T-helper 2 cell treated with Interferon-gamma antibody and Interleukin-4, amounts not matched to agents 5 μg/mL and 100 μg/mL, for 36 hours (primary cell): ENCODE measurements at regions not wholly inside any gene's neighbourhood (a gene's known extent, or its start where the extent isn't known, plus 50 kb on each side); places are given as distances from the start of the nearest gene placed in this dataset.

Experiments used
- DNase-seq: peaks from one replicate; pipeline ENCODE4 v3.0.0; 2021; ENCODE audit warnings: low spot score
- H3K27ac Mint-ChIP-seq: one replicate; pipeline ENCODE4 v1.8.0; 2021; ENCODE audit warnings: mild to moderate bottlenecking, mixed read lengths
- H3K27me3 Mint-ChIP-seq: one replicate; pipeline ENCODE4 v1.8.0; 2021; ENCODE audit warnings: low read depth, mixed read lengths
- H3K36me3 Mint-ChIP-seq: one replicate; pipeline ENCODE4 v1.8.0; 2021; ENCODE audit warnings: low read depth, mixed read lengths
- H3K4me1 Mint-ChIP-seq: one replicate; pipeline ENCODE4 v1.8.0; 2021; ENCODE audit warnings: low read depth, mixed read lengths
- H3K4me3 Mint-ChIP-seq: one replicate; pipeline ENCODE4 v1.8.0; 2022; ENCODE audit warnings: mild to moderate bottlenecking, moderate library complexity, mixed read lengths
- H3K9me3 Mint-ChIP-seq: one replicate; pipeline ENCODE4 v1.8.0; 2021; ENCODE audit warnings: mixed read lengths

GRCh38 chr22:49233507-49234100 is 594.1 kb downstream of the BRD1 start:
- no peaks in the 10 kb centered on the region for H3K36me3 Mint-ChIP-seq
- no peaks in the 10 kb centered on the region for H3K27me3 Mint-ChIP-seq
- H3K27ac Mint-ChIP-seq: no peak overlapping the region
- no peak overlapping the region for H3K4me3 Mint-ChIP-seq
- DNase-seq: no peak
- no peaks in the 10 kb centered on the region for H3K9me3 Mint-ChIP-seq
- no peaks in the 10 kb centered on the region for H3K4me1 Mint-ChIP-seq

DNA sequence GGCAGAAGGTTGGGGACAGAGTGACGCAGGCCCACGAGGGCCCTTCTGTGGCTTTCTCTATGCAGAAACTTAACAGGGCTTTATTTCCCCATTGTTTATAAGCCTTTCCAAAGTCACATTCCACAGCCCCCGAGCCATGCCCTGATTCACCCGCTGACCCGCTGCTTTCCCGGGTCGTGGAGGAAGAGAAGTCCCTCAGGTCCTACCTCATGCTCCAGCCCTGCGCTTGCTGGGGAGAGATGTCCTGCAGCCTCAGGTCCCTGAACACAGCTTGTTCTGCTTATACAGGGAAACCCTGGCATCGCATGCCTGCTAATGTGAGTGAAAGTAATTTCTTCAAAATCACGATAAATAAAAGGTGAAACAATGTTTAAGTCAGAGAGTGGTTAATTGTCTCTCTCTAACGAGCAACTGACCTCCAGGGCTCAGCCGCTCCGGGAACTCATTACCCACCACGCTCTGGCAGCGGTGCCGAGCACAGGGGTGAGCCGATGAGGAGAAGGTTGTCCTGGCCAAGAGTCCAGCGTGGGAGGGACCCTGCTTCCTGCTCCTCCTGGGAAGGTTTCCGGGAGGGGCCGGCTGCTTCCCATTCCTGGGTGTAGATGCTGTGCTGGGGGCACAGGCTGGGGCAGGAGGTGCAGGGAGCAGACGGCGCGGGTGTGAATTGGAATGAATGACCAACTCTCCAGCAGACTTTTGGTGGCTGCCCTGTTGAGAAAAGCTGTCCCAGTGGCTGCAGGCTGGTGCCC is 595.2 kb downstream of the BRD1 start:
- no peak for DNase-seq
- no peaks in the 10 kb centered on the region for H3K9me3 Mint-ChIP-seq
- no peak overlapping the region for H3K4me3 Mint-ChIP-seq
- H3K4me1 Mint-ChIP-seq: no peaks in the 10 kb centered on the region
- no peak overlapping the region for H3K27ac Mint-ChIP-seq
- H3K27me3 Mint-ChIP-seq: no peaks in the 10 kb centered on the region
- H3K36me3 Mint-ChIP-seq: no peaks in the 10 kb centered on the region

DNA sequence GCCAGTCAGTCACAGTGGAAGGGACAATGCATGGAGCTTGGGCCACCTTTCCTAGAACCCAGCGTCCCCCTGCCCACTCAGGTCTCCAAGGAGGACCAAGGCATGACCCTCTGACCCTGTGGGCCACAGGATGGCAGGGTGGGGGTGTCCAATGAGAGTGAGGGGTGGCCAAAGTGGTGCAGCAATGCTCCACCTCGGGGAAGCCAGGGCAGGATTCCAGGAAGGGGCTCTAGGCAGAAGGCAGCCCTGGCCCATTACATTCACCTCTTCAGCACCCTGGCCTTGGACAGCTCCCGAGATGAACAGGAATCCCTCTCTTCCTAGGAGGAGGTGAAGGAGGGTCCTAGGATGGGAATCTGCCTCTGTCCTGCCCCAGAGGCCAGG is 597.5 kb downstream of the BRD1 start:
- Mint-ChIP-seq H3K36me3 (no peaks in the 10 kb centered on the region), H3K4me1 (no peaks in the 10 kb centered on the region), H3K4me3 (no peak overlapping the region), H3K9me3 (no peaks in the 10 kb centered on the region), H3K27me3 (no peaks in the 10 kb centered on the region), H3K27ac (no peak overlapping the region)
- no peak for DNase-seq

GRCh38 chr22:49229483-49230193 is 598.0 kb downstream of the BRD1 start:
- no peak for DNase-seq
- no peaks in the 10 kb centered on the region for H3K4me1 Mint-ChIP-seq
- no peaks in the 10 kb centered on the region for H3K27me3 Mint-ChIP-seq
- no peak overlapping the region for H3K4me3 Mint-ChIP-seq
- no peaks in the 10 kb centered on the region for H3K9me3 Mint-ChIP-seq
- H3K36me3 Mint-ChIP-seq: no peaks in the 10 kb centered on the region
- no peak overlapping the region for H3K27ac Mint-ChIP-seq

DNA sequence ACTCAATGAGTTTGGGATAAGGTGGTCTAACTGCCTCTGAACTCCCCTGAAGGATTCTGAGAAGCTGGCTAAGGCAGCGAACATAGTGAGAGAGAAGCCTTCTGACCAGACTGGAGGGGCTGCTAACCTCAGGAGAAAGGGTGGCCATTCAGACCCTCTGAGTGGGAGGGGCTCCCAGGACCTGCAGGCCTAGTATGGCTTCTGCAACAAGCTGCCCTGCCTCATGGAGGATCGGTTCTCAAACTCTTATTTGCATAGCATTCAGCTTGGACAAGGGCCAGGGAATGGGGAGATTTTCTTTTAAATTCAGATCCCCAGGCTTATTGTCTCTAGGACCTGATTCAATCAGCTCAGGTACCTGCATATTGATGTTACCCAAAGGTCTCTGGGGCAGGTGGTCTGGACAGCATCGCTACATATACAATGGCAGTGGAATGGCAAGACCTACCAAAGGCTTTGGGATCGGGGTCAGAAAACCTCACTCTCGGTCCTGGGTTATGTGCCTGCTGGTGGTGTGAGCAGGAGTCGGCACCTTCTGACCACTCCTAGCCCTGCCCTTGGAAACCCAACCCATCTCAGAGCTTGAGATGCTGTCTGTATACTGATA is 599.1 kb downstream of the BRD1 start:
- DNase-seq: no peak
- no peaks in the 10 kb centered on the region for H3K4me1 Mint-ChIP-seq
- no peaks in the 10 kb centered on the region for H3K27me3 Mint-ChIP-seq
- H3K9me3 Mint-ChIP-seq: no peaks in the 10 kb centered on the region
- no peak overlapping the region for H3K4me3 Mint-ChIP-seq
- no peak overlapping the region for H3K27ac Mint-ChIP-seq
- H3K36me3 Mint-ChIP-seq: no peaks in the 10 kb centered on the region

- no peak for DNase-seq
- Mint-ChIP-seq H3K27ac (no peak overlapping the region), H3K4me3 (no peak overlapping the region), H3K4me1 (no peaks in the 10 kb centered on the region), H3K27me3 (no peaks in the 10 kb centered on the region), H3K9me3 (no peaks in the 10 kb centered on the region), H3K36me3 (no peaks in the 10 kb centered on the region)
Observed at GRCh38 chr22:49227670-49228069, 600.0 kb downstream of the BRD1 start.

DNA sequence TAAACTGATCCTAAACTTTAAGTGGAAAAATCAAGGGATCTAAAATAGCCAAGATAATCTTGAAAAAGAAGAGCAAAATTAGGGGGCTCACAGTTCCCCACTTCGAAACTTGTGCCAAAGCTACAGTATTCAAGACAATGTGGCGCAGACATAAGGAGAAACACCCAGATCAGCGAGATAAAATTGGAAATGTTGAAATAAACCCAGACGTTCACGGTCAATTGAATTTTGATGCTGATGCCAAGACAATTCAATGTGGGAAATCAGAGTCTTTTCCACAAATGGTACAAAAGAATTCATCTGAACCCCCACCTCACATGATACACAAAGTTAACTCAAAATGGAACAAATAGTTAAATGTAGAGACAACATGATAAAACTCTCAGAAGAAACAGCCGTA is 601.6 kb downstream of the BRD1 start:
- H3K4me1 Mint-ChIP-seq: no peaks in the 10 kb centered on the region
- no peak overlapping the region for H3K27ac Mint-ChIP-seq
- no peaks in the 10 kb centered on the region for H3K36me3 Mint-ChIP-seq
- no peaks in the 10 kb centered on the region for H3K27me3 Mint-ChIP-seq
- H3K9me3 Mint-ChIP-seq: no peaks in the 10 kb centered on the region
- no peak overlapping the region for H3K4me3 Mint-ChIP-seq
- no peak for DNase-seq

GRCh38 chr22:49224243-49224642 is 603.4 kb downstream of the BRD1 start:
- Mint-ChIP-seq H3K4me1 (no peaks in the 10 kb centered on the region), H3K4me3 (no peak overlapping the region), H3K27me3 (no peaks in the 10 kb centered on the region), H3K27ac (no peak overlapping the region), H3K9me3 (no peaks in the 10 kb centered on the region), H3K36me3 (no peaks in the 10 kb centered on the region)
- DNase-seq: no peak

GRCh38 chr22:49218142-49218541 is 609.5 kb downstream of the BRD1 start:
- H3K27ac Mint-ChIP-seq: no peak overlapping the region
- no peak overlapping the region for H3K4me3 Mint-ChIP-seq
- H3K4me1 Mint-ChIP-seq: no peaks in the 10 kb centered on the region
- H3K9me3 Mint-ChIP-seq: peaks cover 4% of the 10 kb centered on the region
- H3K36me3 Mint-ChIP-seq: no peaks in the 10 kb centered on the region
- no peaks in the 10 kb centered on the region for H3K27me3 Mint-ChIP-seq
- no peak for DNase-seq

- no peak overlapping the region for H3K27ac Mint-ChIP-seq
- H3K4me1 Mint-ChIP-seq: no peaks in the 10 kb centered on the region
- peaks cover 4% of the 10 kb centered on the region for H3K9me3 Mint-ChIP-seq
- no peak overlapping the region for H3K4me3 Mint-ChIP-seq
- no peaks in the 10 kb centered on the region for H3K27me3 Mint-ChIP-seq
- H3K36me3 Mint-ChIP-seq: no peaks in the 10 kb centered on the region
- DNase-seq: no peak
Observed at GRCh38 chr22:49216579-49216978, 611.1 kb downstream of the BRD1 start.

GRCh38 chr22:49215840-49216239 is 611.8 kb downstream of the BRD1 start:
- no peaks in the 10 kb centered on the region for H3K27me3 Mint-ChIP-seq
- no peaks in the 10 kb centered on the region for H3K4me1 Mint-ChIP-seq
- DNase-seq: no peak
- H3K4me3 Mint-ChIP-seq: no peak overlapping the region
- no peaks in the 10 kb centered on the region for H3K36me3 Mint-ChIP-seq
- peaks cover 4% of the 10 kb centered on the region for H3K9me3 Mint-ChIP-seq
- no peak overlapping the region for H3K27ac Mint-ChIP-seq

DNA sequence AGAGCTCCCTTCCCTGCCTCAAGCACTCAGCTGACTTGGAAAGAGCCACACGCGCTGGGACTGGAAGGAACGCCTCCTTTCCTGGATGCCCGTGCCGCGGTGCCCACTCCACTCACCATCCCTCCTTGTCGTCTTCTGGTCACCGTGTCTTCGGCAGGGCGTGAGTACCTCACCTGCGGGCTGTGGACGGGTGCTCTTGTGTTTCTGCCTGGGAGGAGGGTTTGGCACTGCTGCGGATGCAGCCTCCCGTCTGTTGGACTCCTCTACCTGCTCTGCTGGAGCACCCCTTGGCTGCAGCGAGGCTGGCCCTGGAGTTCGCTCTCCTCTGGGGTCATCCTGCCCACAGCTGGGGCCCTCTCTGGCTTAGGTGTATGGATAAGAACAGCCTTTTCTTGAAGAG is 612.7 kb downstream of the BRD1 start:
- Mint-ChIP-seq H3K27ac (no peak overlapping the region), H3K4me1 (no peaks in the 10 kb centered on the region), H3K4me3 (no peak overlapping the region), H3K9me3 (peaks cover 4% of the 10 kb centered on the region), H3K27me3 (no peaks in the 10 kb centered on the region), H3K36me3 (no peaks in the 10 kb centered on the region)
- no peak for DNase-seq

DNA sequence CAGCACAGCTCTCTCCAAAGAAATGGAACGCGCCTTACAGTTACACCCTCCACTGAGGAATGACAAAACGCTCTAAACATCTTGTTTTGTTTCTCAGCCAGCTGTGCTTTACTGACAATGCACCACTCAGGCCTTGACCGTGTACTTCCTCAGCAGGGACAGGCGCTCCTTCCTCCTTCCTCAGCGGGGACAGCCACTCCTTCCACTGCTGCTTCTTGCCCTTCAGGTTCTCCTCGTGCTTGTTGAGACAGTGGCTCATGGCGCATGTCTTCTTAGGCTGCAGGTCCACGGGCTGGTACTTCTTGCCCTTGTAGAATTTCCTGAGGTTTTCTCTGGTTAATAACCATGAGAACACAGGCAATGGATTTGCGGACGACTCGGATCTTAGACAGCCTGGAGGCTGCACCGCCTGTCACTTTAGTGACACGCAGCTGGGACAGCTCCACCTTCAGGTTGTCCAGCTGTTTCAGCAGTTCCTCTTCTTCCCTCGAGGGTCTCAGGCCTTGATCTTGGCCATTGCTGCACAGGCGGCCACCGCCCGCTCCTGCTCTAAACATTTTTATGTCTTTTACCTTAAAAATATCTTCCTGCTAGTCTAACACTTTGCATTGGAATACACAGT is 613.8 kb downstream of the BRD1 start:
- H3K27ac Mint-ChIP-seq: no peak overlapping the region
- no peak overlapping the region for H3K4me3 Mint-ChIP-seq
- no peaks in the 10 kb centered on the region for H3K36me3 Mint-ChIP-seq
- no peaks in the 10 kb centered on the region for H3K4me1 Mint-ChIP-seq
- H3K9me3 Mint-ChIP-seq: peaks cover 4% of the 10 kb centered on the region
- DNase-seq: no peak
- no peaks in the 10 kb centered on the region for H3K27me3 Mint-ChIP-seq

GRCh38 chr22:49212466-49212865 is 615.2 kb downstream of the BRD1 start:
- H3K27ac Mint-ChIP-seq: no peak overlapping the region
- no peaks in the 10 kb centered on the region for H3K9me3 Mint-ChIP-seq
- DNase-seq: no peak
- no peaks in the 10 kb centered on the region for H3K36me3 Mint-ChIP-seq
- no peaks in the 10 kb centered on the region for H3K4me1 Mint-ChIP-seq
- H3K27me3 Mint-ChIP-seq: no peaks in the 10 kb centered on the region
- H3K4me3 Mint-ChIP-seq: no peak overlapping the region
